ENCODE measurements at regions not wholly inside any gene's neighbourhood (a gene's known extent, or its start where the extent isn't known, plus 50 kb on each side); places are given as distances from the start of the nearest gene placed in this dataset.

GRCh38 chr7:27362026-27362425 is 119.4 kb downstream of the EVX1 start:
- TF ChIP-seq, protein P1, sequence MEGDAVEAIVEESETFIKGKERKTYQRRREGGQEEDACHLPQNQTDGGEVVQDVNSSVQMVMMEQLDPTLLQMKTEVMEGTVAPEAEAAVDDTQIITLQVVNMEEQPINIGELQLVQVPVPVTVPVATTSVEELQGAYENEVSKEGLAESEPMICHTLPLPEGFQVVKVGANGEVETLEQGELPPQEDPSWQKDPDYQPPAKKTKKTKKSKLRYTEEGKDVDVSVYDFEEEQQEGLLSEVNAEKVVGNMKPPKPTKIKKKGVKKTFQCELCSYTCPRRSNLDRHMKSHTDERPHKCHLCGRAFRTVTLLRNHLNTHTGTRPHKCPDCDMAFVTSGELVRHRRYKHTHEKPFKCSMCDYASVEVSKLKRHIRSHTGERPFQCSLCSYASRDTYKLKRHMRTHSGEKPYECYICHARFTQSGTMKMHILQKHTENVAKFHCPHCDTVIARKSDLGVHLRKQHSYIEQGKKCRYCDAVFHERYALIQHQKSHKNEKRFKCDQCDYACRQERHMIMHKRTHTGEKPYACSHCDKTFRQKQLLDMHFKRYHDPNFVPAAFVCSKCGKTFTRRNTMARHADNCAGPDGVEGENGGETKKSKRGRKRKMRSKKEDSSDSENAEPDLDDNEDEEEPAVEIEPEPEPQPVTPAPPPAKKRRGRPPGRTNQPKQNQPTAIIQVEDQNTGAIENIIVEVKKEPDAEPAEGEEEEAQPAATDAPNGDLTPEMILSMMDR (IDR thresholded peaks at IDR 0.05) = no peak
- TF ChIP-seq POLR2A (IDR thresholded peaks at IDR 0.05) (no peak), POLR2AphosphoS5 (IDR thresholded peaks at IDR 0.05) (no peak), EP300 (IDR thresholded peaks at IDR 0.05) (no peak)

Measured in upper lobe of left lung (tissue), 4 donors.